T-helper 1 cell treated with Interleukin-12 subunit alpha and Interleukin-12 subunit beta and Interleukin-4 antibody, amounts not matched to agents 30 μg/mL and 1 μg/mL, for 36 hours (primary cell): ENCODE measurements at regions not wholly inside any gene's neighbourhood (a gene's known extent, or its start where the extent isn't known, plus 50 kb on each side); places are given as distances from the start of the nearest gene placed in this dataset.
"Not testable (repeated sequence)": the region's sequence is repeated elsewhere in the genome, so short reads cannot be mapped to it uniquely, and the experiment has no call there.

Experiments
- H3K27ac Mint-ChIP-seq: one replicate; pipeline ENCODE4 v1.8.0; 2021; ENCODE audit warnings: mild to moderate bottlenecking, mixed read lengths
- H3K27me3 Mint-ChIP-seq: one replicate; pipeline ENCODE4 v1.8.0; 2021; ENCODE audit warnings: low read depth, mixed read lengths
- H3K36me3 Mint-ChIP-seq: one replicate; pipeline ENCODE4 v1.8.0; 2021; ENCODE audit warnings: low read depth, mixed read lengths
- H3K4me1 Mint-ChIP-seq: one replicate; pipeline ENCODE4 v1.8.0; 2021; ENCODE audit warnings: low read depth, mixed read lengths
- H3K4me3 Mint-ChIP-seq: one replicate; pipeline ENCODE4 v1.8.0; 2021; ENCODE audit warnings: mild to moderate bottlenecking, moderate library complexity, mixed read lengths
- H3K9me3 Mint-ChIP-seq: one replicate; pipeline ENCODE4 v1.8.0; 2021; ENCODE audit warnings: mixed read lengths

GRCh38 chr3:174366904-174367303 lies 492.2 kb upstream of the NAALADL2 start:
- not testable (repeated sequence) for H3K27ac Mint-ChIP-seq, H3K36me3 Mint-ChIP-seq, H3K4me1 Mint-ChIP-seq, H3K9me3 Mint-ChIP-seq, H3K27me3 Mint-ChIP-seq, H3K4me3 Mint-ChIP-seq

GRCh38 chr3:174376346-174376745 lies 482.8 kb upstream of the NAALADL2 start:
- H3K27me3 Mint-ChIP-seq: no peaks in the 10 kb centered on the region
- no peaks in the 10 kb centered on the region for H3K9me3 Mint-ChIP-seq
- no peaks in the 10 kb centered on the region for H3K36me3 Mint-ChIP-seq
- H3K4me3 Mint-ChIP-seq: no peak overlapping the region
- H3K4me1 Mint-ChIP-seq: no peaks in the 10 kb centered on the region
- no peak overlapping the region for H3K27ac Mint-ChIP-seq

GRCh38 chr3:174377096-174377495 lies 482.0 kb upstream of the NAALADL2 start:
- no peaks in the 10 kb centered on the region for H3K4me1 Mint-ChIP-seq
- H3K4me3 Mint-ChIP-seq: no peak overlapping the region
- no peaks in the 10 kb centered on the region for H3K36me3 Mint-ChIP-seq
- H3K27ac Mint-ChIP-seq: no peak overlapping the region
- H3K9me3 Mint-ChIP-seq: no peaks in the 10 kb centered on the region
- H3K27me3 Mint-ChIP-seq: no peaks in the 10 kb centered on the region

- no peak overlapping the region for H3K4me3 Mint-ChIP-seq
- H3K4me1 Mint-ChIP-seq: no peaks in the 10 kb centered on the region
- H3K27ac Mint-ChIP-seq: no peak overlapping the region
- H3K27me3 Mint-ChIP-seq: no peaks in the 10 kb centered on the region
- no peaks in the 10 kb centered on the region for H3K36me3 Mint-ChIP-seq
- no peaks in the 10 kb centered on the region for H3K9me3 Mint-ChIP-seq
These were observed 481.4 kb upstream of the NAALADL2 start for GRCh38 chr3:174377684-174378083.

- Mint-ChIP-seq H3K27ac (no peak overlapping the region), H3K4me1 (no peaks in the 10 kb centered on the region), H3K27me3 (no peaks in the 10 kb centered on the region), H3K36me3 (no peaks in the 10 kb centered on the region), H3K9me3 (no peaks in the 10 kb centered on the region), H3K4me3 (no peak overlapping the region)
These were observed 476.3 kb upstream of the NAALADL2 start for GRCh38 chr3:174382878-174383277.

GRCh38 chr3:174387736-174388135 lies 471.4 kb upstream of the NAALADL2 start:
- no peak overlapping the region for H3K27ac Mint-ChIP-seq
- H3K9me3 Mint-ChIP-seq: no peaks in the 10 kb centered on the region
- H3K36me3 Mint-ChIP-seq: no peaks in the 10 kb centered on the region
- H3K4me1 Mint-ChIP-seq: no peaks in the 10 kb centered on the region
- H3K4me3 Mint-ChIP-seq: no peak overlapping the region
- H3K27me3 Mint-ChIP-seq: no peaks in the 10 kb centered on the region

- H3K4me3 Mint-ChIP-seq: no peak overlapping the region
- no peaks in the 10 kb centered on the region for H3K9me3 Mint-ChIP-seq
- H3K4me1 Mint-ChIP-seq: no peaks in the 10 kb centered on the region
- no peaks in the 10 kb centered on the region for H3K36me3 Mint-ChIP-seq
- no peaks in the 10 kb centered on the region for H3K27me3 Mint-ChIP-seq
- H3K27ac Mint-ChIP-seq: no peak overlapping the region
These were observed 461.3 kb upstream of the NAALADL2 start for GRCh38 chr3:174397848-174398247.

- H3K27me3 Mint-ChIP-seq: no peaks in the 10 kb centered on the region
- no peak overlapping the region for H3K4me3 Mint-ChIP-seq
- no peaks in the 10 kb centered on the region for H3K9me3 Mint-ChIP-seq
- H3K27ac Mint-ChIP-seq: no peak overlapping the region
- H3K36me3 Mint-ChIP-seq: no peaks in the 10 kb centered on the region
- H3K4me1 Mint-ChIP-seq: no peaks in the 10 kb centered on the region
These were observed 460.4 kb upstream of the NAALADL2 start for GRCh38 chr3:174398761-174399160.

- H3K27ac Mint-ChIP-seq: no peak overlapping the region
- no peaks in the 10 kb centered on the region for H3K4me1 Mint-ChIP-seq
These were observed 455.3 kb upstream of the NAALADL2 start for GRCh38 chr3:174403831-174404230.

GRCh38 chr3:174408310-174408709 lies 450.8 kb upstream of the NAALADL2 start:
- no peak overlapping the region for H3K4me3 Mint-ChIP-seq
- H3K9me3 Mint-ChIP-seq: no peaks in the 10 kb centered on the region
- H3K27ac Mint-ChIP-seq: no peak overlapping the region
- H3K4me1 Mint-ChIP-seq: no peaks in the 10 kb centered on the region
- H3K27me3 Mint-ChIP-seq: no peaks in the 10 kb centered on the region
- H3K36me3 Mint-ChIP-seq: no peaks in the 10 kb centered on the region

More at GRCh38 chr3:174403831-174404230, 455.3 kb upstream of the NAALADL2 start:
- H3K4me3 Mint-ChIP-seq: no peak overlapping the region
- no peaks in the 10 kb centered on the region for H3K27me3 Mint-ChIP-seq
- H3K9me3 Mint-ChIP-seq: no peaks in the 10 kb centered on the region
- H3K36me3 Mint-ChIP-seq: no peaks in the 10 kb centered on the region

GRCh38 chr3:174409086-174409743 lies 449.9 kb upstream of the NAALADL2 start:
- H3K36me3 Mint-ChIP-seq: no peaks in the 10 kb centered on the region
- H3K27ac Mint-ChIP-seq: no peak overlapping the region
- H3K27me3 Mint-ChIP-seq: no peaks in the 10 kb centered on the region
- no peak overlapping the region for H3K4me3 Mint-ChIP-seq
- no peaks in the 10 kb centered on the region for H3K9me3 Mint-ChIP-seq
- no peaks in the 10 kb centered on the region for H3K4me1 Mint-ChIP-seq

GRCh38 chr3:174413062-174413912 lies 445.8 kb upstream of the NAALADL2 start:
- Mint-ChIP-seq H3K27me3 (no peaks in the 10 kb centered on the region), H3K36me3 (no peaks in the 10 kb centered on the region), H3K27ac (no peak overlapping the region), H3K4me3 (no peak overlapping the region), H3K9me3 (no peaks in the 10 kb centered on the region), H3K4me1 (no peaks in the 10 kb centered on the region)

GRCh38 chr3:174414902-174415301 lies 444.2 kb upstream of the NAALADL2 start:
- no peaks in the 10 kb centered on the region for H3K9me3 Mint-ChIP-seq
- no peaks in the 10 kb centered on the region for H3K4me1 Mint-ChIP-seq
- H3K27me3 Mint-ChIP-seq: no peaks in the 10 kb centered on the region

GRCh38 chr3:174417573-174417972 lies 441.6 kb upstream of the NAALADL2 start:
- H3K36me3 Mint-ChIP-seq: no peaks in the 10 kb centered on the region
- H3K4me1 Mint-ChIP-seq: no peaks in the 10 kb centered on the region
- no peak overlapping the region for H3K27ac Mint-ChIP-seq
- no peaks in the 10 kb centered on the region for H3K9me3 Mint-ChIP-seq
- H3K4me3 Mint-ChIP-seq: no peak overlapping the region
- H3K27me3 Mint-ChIP-seq: no peaks in the 10 kb centered on the region

More at GRCh38 chr3:174414902-174415301, 444.2 kb upstream of the NAALADL2 start:
- no peaks in the 10 kb centered on the region for H3K36me3 Mint-ChIP-seq
- H3K27ac Mint-ChIP-seq: no peak overlapping the region
- no peak overlapping the region for H3K4me3 Mint-ChIP-seq

GRCh38 chr3:174419216-174419615 lies 439.9 kb upstream of the NAALADL2 start:
- H3K27ac Mint-ChIP-seq: no peak overlapping the region
- no peaks in the 10 kb centered on the region for H3K4me1 Mint-ChIP-seq
- H3K9me3 Mint-ChIP-seq: no peaks in the 10 kb centered on the region
- H3K4me3 Mint-ChIP-seq: no peak overlapping the region
- H3K36me3 Mint-ChIP-seq: no peaks in the 10 kb centered on the region
- H3K27me3 Mint-ChIP-seq: no peaks in the 10 kb centered on the region
